ENCODE measurements at regions not wholly inside any gene's neighbourhood (a gene's known extent, or its start where the extent isn't known, plus 50 kb on each side); places are given as distances from the start of the nearest gene placed in this dataset.

- Histone ChIP-seq H3K9me3 (ENCODE audit: control extremely low read depth in 1 of 5, control insufficient read depth in 4 of 5, insufficient read depth in 2 of 5, low read depth in 1 of 5, low read length in 4 of 5) (no peaks in the 10 kb centered on the region), H3K27me3 (replicated peaks in 2 of 5; ENCODE audit: control insufficient read depth in 4 of 5, insufficient read depth in 5 of 5, low read length in 4 of 5) (peaks cover 0 to 8% (median 0%) of the 10 kb centered on the region in 5 experiments), H3K4me1 (ENCODE audit: control extremely low read depth in 1 of 4, control insufficient read depth in 4 of 4, insufficient read depth in 4 of 4, low read length in 3 of 4) (no peaks in the 10 kb centered on the region), H3K27ac (ENCODE audit: insufficient read depth in 1 of 2, low read depth in 1 of 2, low read length in 2 of 2, poor library complexity in 1 of 2, severe bottlenecking in 2 of 2) (no peak overlapping the region), H3K36me3 (ENCODE audit: control insufficient read depth in 4 of 4, insufficient read depth in 4 of 4, low read length in 3 of 4) (no peaks in the 10 kb centered on the region), H3K4me3 (ENCODE audit: control insufficient read depth in 1 of 7, extremely low read depth in 1 of 7, insufficient read depth in 4 of 7, low read depth in 2 of 7, low read length in 6 of 7) (no peak overlapping the region)
- ChIA-PET POLR2A (interaction anchor here (0.6 kb wide), 1 partner anchor 107 kb away, joined by 3 read pairs; no protein-coding TSS in a partner anchor), CTCF (no interaction called here)
- DNase-seq: no peak
- WGBS (ENCODE audit: insufficient coverage): 100% methylated on average over 1 of the region's 3 CpGs
Observed at GRCh38 chr2:19774805-19775176, 127.0 kb downstream of the TTC32 start.

GRCh38 chr2:19772981-19773380, 128.8 kb downstream of the TTC32 start:
- Histone ChIP-seq H3K36me3 (ENCODE audit: control insufficient read depth in 4 of 4, insufficient read depth in 4 of 4, low read length in 3 of 4) (no peaks in the 10 kb centered on the region), H3K4me1 (ENCODE audit: control extremely low read depth in 1 of 4, control insufficient read depth in 4 of 4, insufficient read depth in 4 of 4, low read length in 3 of 4) (no peaks in the 10 kb centered on the region), H3K4me3 (ENCODE audit: control insufficient read depth in 1 of 7, extremely low read depth in 1 of 7, insufficient read depth in 4 of 7, low read depth in 2 of 7, low read length in 6 of 7) (no peak overlapping the region), H3K27me3 (replicated peaks in 2 of 5; ENCODE audit: control insufficient read depth in 4 of 5, insufficient read depth in 5 of 5, low read length in 4 of 5) (peaks cover 0 to 5% (median 0%) of the 10 kb centered on the region in 5 experiments), H3K27ac (ENCODE audit: insufficient read depth in 1 of 2, low read depth in 1 of 2, low read length in 2 of 2, poor library complexity in 1 of 2, severe bottlenecking in 2 of 2) (no peak overlapping the region), H3K9me3 (ENCODE audit: control extremely low read depth in 1 of 5, control insufficient read depth in 4 of 5, insufficient read depth in 2 of 5, low read depth in 1 of 5, low read length in 4 of 5) (no peaks in the 10 kb centered on the region)
- CTCF ChIA-PET: interaction anchor here (1.5 kb wide), 1 partner anchor 13 kb away, joined by 3 read pairs; no protein-coding TSS in a partner anchor
- POLR2A ChIA-PET: no interaction called here
- WGBS (ENCODE audit: insufficient coverage): 100% methylated on average over 1 of the region's 4 CpGs
- DNase-seq: no peak

DNA sequence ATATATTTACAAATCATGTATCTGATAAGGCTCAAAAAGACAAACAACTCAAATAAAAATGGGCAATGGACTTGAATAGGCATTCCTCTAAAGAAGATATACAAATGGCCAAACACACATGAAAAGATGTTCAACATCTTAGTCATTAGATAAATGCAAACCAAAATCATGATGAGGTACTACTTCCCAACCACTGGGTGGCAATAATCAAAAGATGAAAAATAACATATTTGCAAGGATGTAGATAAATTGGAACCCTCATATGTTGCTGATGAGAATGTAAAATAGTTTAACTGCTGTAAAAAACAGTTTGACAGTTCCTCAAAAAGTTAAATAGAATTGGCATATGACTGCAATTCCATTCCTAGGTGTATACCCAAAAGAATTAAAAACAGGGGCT, 132.3 kb downstream of the TTC32 start:
- CTCF ChIA-PET: no interaction called here
- Histone ChIP-seq H3K4me3 (ENCODE audit: control insufficient read depth in 1 of 7, extremely low read depth in 1 of 7, insufficient read depth in 4 of 7, low read depth in 2 of 7, low read length in 6 of 7) (no peak overlapping the region), H3K27ac (ENCODE audit: insufficient read depth in 1 of 2, low read depth in 1 of 2, low read length in 2 of 2, poor library complexity in 1 of 2, severe bottlenecking in 2 of 2) (no peak overlapping the region), H3K9me3 (ENCODE audit: control extremely low read depth in 1 of 5, control insufficient read depth in 4 of 5, insufficient read depth in 2 of 5, low read depth in 1 of 5, low read length in 4 of 5) (peaks cover 0 to 5% (median 0%) of the 10 kb centered on the region in 5 experiments), H3K4me1 (ENCODE audit: control extremely low read depth in 1 of 4, control insufficient read depth in 4 of 4, insufficient read depth in 4 of 4, low read length in 3 of 4) (no peaks in the 10 kb centered on the region), H3K27me3 (replicated peaks in 2 of 5; ENCODE audit: control insufficient read depth in 4 of 5, insufficient read depth in 5 of 5, low read length in 4 of 5) (no peaks in the 10 kb centered on the region), H3K36me3 (ENCODE audit: control insufficient read depth in 4 of 4, insufficient read depth in 4 of 4, low read length in 3 of 4) (no peaks in the 10 kb centered on the region)
- POLR2A ChIA-PET: interaction anchor here (0.6 kb wide), 1 partner anchor 708 kb away, joined by 3 read pairs; no protein-coding TSS in a partner anchor
- peak; percentile 5 to 22 (median 12) for DNase-seq

- H3K4me1 ChIP-seq (ENCODE audit: control extremely low read depth in 1 of 4, control insufficient read depth in 4 of 4, insufficient read depth in 4 of 4, low read length in 3 of 4): no peaks in the 10 kb centered on the region
- POLR2A ChIA-PET: no interaction called here
- no peak overlapping the region for H3K27ac ChIP-seq (ENCODE audit: insufficient read depth in 1 of 2, low read depth in 1 of 2, low read length in 2 of 2, poor library complexity in 1 of 2, severe bottlenecking in 2 of 2)
- CTCF ChIA-PET: no interaction called here
- no peak for DNase-seq
- no CpG with 5 or more reads among the region's 1 CpG for WGBS (ENCODE audit: insufficient coverage)
- no peaks in the 10 kb centered on the region for H3K27me3 ChIP-seq (replicated peaks in 2 of 5; ENCODE audit: control insufficient read depth in 4 of 5, insufficient read depth in 5 of 5, low read length in 4 of 5)
- no peak overlapping the region for H3K4me3 ChIP-seq (ENCODE audit: control insufficient read depth in 1 of 7, extremely low read depth in 1 of 7, insufficient read depth in 4 of 7, low read depth in 2 of 7, low read length in 6 of 7)
- no peaks in the 10 kb centered on the region for H3K36me3 ChIP-seq (ENCODE audit: control insufficient read depth in 4 of 4, insufficient read depth in 4 of 4, low read length in 3 of 4)
- H3K9me3 ChIP-seq (ENCODE audit: control extremely low read depth in 1 of 5, control insufficient read depth in 4 of 5, insufficient read depth in 2 of 5, low read depth in 1 of 5, low read length in 4 of 5): peaks cover 0 to 5% (median 0%) of the 10 kb centered on the region in 5 experiments
Observed at GRCh38 chr2:19767899-19768298, 133.9 kb downstream of the TTC32 start.

DNA sequence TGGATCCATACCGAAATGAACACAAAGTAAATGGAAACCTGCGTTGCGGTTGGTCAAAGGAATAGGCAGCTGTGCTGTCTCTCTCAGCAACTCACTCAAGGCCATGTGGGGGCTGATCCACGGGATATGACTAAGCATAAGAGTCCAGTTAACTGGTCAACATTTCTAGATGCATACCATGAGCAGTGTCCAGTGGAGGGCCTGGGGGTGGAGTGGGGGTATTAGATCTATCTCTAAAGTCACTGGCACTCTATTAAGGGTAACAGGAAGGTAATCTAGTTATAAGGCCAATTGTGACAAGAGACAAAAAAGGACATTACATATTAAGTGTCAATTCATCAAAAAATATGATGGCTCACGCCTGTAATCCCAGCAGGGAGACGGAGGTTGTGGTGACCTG, 136.8 kb downstream of the TTC32 start:
- ChIA-PET POLR2A (no interaction called here), CTCF (no interaction called here)
- Histone ChIP-seq H3K27me3 (replicated peaks in 2 of 5; ENCODE audit: control insufficient read depth in 4 of 5, insufficient read depth in 5 of 5, low read length in 4 of 5) (no peaks in the 10 kb centered on the region), H3K4me1 (ENCODE audit: control extremely low read depth in 1 of 4, control insufficient read depth in 4 of 4, insufficient read depth in 4 of 4, low read length in 3 of 4) (no peaks in the 10 kb centered on the region), H3K36me3 (ENCODE audit: control insufficient read depth in 4 of 4, insufficient read depth in 4 of 4, low read length in 3 of 4) (no peaks in the 10 kb centered on the region), H3K27ac (ENCODE audit: insufficient read depth in 1 of 2, low read depth in 1 of 2, low read length in 2 of 2, poor library complexity in 1 of 2, severe bottlenecking in 2 of 2) (no peak overlapping the region), H3K4me3 (ENCODE audit: control insufficient read depth in 1 of 7, extremely low read depth in 1 of 7, insufficient read depth in 4 of 7, low read depth in 2 of 7, low read length in 6 of 7) (no peak overlapping the region), H3K9me3 (ENCODE audit: control extremely low read depth in 1 of 5, control insufficient read depth in 4 of 5, insufficient read depth in 2 of 5, low read depth in 1 of 5, low read length in 4 of 5) (peaks cover 0 to 5% (median 0%) of the 10 kb centered on the region in 5 experiments)
- WGBS (ENCODE audit: insufficient coverage): 80% methylated on average over 4 of the region's 6 CpGs
- no peak for DNase-seq

- DNase-seq: no peak
- peaks cover 0 to 5% (median 0%) of the 10 kb centered on the region in 5 experiments for H3K9me3 ChIP-seq (ENCODE audit: control extremely low read depth in 1 of 5, control insufficient read depth in 4 of 5, insufficient read depth in 2 of 5, low read depth in 1 of 5, low read length in 4 of 5)
- POLR2A ChIA-PET: no interaction called here
- no peak overlapping the region for H3K4me3 ChIP-seq (ENCODE audit: control insufficient read depth in 1 of 7, extremely low read depth in 1 of 7, insufficient read depth in 4 of 7, low read depth in 2 of 7, low read length in 6 of 7)
- H3K27ac ChIP-seq (ENCODE audit: insufficient read depth in 1 of 2, low read depth in 1 of 2, low read length in 2 of 2, poor library complexity in 1 of 2, severe bottlenecking in 2 of 2): no peak overlapping the region
- no peaks in the 10 kb centered on the region for H3K4me1 ChIP-seq (ENCODE audit: control extremely low read depth in 1 of 4, control insufficient read depth in 4 of 4, insufficient read depth in 4 of 4, low read length in 3 of 4)
- H3K27me3 ChIP-seq (replicated peaks in 2 of 5; ENCODE audit: control insufficient read depth in 4 of 5, insufficient read depth in 5 of 5, low read length in 4 of 5): no peaks in the 10 kb centered on the region
- no peaks in the 10 kb centered on the region for H3K36me3 ChIP-seq (ENCODE audit: control insufficient read depth in 4 of 4, insufficient read depth in 4 of 4, low read length in 3 of 4)
- CTCF ChIA-PET: no interaction called here
Observed at GRCh38 chr2:19763731-19764130, 138.1 kb downstream of the TTC32 start.

DNA sequence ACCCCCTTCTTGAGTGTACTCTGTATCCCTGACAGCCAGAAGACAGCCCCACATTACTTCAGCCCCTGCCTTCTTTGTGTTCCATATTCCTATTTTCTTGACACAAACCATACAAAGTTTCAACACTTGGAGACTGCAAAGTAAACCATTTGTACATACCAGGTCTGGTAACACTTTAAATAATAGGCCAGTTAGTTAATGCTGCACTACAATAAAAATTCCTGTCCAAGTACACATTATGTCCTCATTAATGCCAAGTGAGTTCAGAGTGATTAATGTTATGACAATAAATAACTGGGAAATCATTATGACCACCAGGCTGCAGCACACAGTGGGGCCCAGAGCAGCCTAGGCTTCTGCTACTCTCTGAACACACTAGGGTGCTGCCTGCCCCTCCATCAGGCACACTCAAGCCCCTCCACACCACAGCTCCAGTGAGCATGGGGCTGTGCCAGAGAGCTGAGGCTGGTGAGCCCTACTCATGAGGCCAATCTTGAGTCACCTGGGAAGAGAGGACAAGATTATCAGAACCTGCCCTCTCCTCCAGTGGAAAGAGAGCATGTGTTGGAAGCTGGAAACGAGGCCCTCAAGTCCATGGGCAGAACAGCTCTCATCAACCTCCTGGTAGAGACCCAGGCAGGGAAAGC, 138.7 kb downstream of the TTC32 start:
- Histone ChIP-seq H3K4me3 (ENCODE audit: control insufficient read depth in 1 of 7, extremely low read depth in 1 of 7, insufficient read depth in 4 of 7, low read depth in 2 of 7, low read length in 6 of 7) (no peak overlapping the region), H3K36me3 (ENCODE audit: control insufficient read depth in 4 of 4, insufficient read depth in 4 of 4, low read length in 3 of 4) (no peaks in the 10 kb centered on the region), H3K27ac (ENCODE audit: insufficient read depth in 1 of 2, low read depth in 1 of 2, low read length in 2 of 2, poor library complexity in 1 of 2, severe bottlenecking in 2 of 2) (no peak overlapping the region), H3K9me3 (ENCODE audit: control extremely low read depth in 1 of 5, control insufficient read depth in 4 of 5, insufficient read depth in 2 of 5, low read depth in 1 of 5, low read length in 4 of 5) (peaks cover 0 to 5% (median 0%) of the 10 kb centered on the region in 5 experiments), H3K27me3 (replicated peaks in 2 of 5; ENCODE audit: control insufficient read depth in 4 of 5, insufficient read depth in 5 of 5, low read length in 4 of 5) (peaks cover 0 to 2% (median 0%) of the 10 kb centered on the region in 5 experiments), H3K4me1 (ENCODE audit: control extremely low read depth in 1 of 4, control insufficient read depth in 4 of 4, insufficient read depth in 4 of 4, low read length in 3 of 4) (no peaks in the 10 kb centered on the region)
- ChIA-PET POLR2A (no interaction called here), CTCF (no interaction called here)
- WGBS (ENCODE audit: insufficient coverage): 100% methylated on average over 1 of the region's 1 CpG
- DNase-seq: no peak
